DMS114 treated with DMSO at 0.1 percent for 48 hours (cell line): ENCODE measurements at regions not wholly inside any gene's neighbourhood (a gene's known extent, or its start where the extent isn't known, plus 50 kb on each side); places are given as distances from the start of the nearest gene placed in this dataset.
"Not testable (repeated sequence)": the region's sequence is repeated elsewhere in the genome, so short reads cannot be mapped to it uniquely, and the experiment has no call there.

Source experiments
- DNase-seq: peaks from one replicate; lab custom pipeline; 2025; ENCODE audit not compliant: unreplicated experiment; lab: John Stamatoyannopoulos, UW

DNA sequence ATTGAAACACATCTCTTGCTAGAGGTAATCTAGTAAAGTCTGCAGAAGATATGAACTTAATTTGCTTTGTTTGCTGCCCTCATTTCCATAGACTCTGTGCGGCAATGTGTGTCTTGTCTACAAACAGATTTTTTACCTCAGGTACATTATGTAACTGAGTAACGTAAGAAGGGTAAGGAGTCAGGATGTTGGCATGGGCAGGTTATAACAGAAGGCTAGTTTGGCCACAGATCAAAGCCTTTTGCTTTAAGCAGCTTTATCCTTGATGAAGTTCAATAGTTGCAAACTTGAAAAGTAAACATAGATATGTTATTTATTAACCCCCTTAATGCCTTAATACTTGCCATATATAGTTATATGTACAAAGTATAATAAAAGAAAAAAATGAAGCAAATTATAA lies 391.6 kb upstream of the FKBP1C start:
- no peak for DNase-seq

DNA sequence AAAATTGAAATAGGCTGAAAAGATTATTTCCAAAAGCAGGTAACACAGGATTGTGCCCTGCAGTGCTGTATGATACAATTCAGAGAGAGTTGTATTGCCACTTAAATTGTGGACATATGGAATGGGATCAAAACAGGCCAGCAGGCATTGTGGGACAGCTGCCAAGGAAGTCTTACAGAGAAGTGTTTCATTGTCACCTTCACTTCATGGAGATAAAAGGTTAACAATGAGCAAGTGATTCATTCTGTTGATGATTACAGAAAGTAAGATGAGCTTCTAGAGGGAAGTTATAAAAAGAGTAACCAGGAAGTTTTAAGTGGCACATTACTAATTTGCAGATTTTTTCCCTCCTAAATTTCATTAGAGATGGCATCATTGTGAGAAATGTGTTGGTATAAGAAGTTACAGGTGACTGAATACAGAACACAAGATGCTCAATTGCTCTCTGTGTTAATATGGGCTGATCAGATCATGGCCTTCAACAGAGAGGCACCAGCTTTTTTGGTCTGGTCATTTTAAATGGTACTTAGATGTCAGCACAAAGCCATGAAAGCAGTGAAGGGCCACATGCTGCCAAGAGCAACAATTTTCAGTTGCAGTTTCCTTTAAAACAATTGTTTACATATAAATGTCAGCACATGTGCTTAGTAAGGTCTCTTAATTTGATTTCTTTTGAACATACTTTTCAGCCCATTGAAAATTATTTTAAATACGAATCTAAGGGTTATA lies 402.5 kb upstream of the FKBP1C start:
- DNase-seq: no peak

DNA sequence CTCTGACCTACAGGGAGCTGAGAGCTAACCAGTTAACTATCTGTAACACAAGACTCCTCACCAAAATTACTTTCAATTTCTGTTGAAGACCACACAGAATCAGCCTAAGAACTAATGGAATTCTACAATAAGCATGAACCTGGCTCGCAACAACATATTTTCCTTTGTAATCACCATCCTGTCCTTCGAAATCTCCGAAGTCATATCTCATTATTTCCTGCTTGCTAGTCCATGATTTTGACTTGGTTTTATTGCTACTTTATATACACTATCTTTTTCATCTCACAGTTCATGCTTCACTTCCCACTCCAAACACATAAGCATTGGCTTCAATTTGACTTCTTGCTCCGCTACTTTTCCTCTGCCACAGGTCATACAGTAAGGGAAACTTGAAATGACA lies 405.8 kb upstream of the FKBP1C start:
- no peak for DNase-seq

DNA sequence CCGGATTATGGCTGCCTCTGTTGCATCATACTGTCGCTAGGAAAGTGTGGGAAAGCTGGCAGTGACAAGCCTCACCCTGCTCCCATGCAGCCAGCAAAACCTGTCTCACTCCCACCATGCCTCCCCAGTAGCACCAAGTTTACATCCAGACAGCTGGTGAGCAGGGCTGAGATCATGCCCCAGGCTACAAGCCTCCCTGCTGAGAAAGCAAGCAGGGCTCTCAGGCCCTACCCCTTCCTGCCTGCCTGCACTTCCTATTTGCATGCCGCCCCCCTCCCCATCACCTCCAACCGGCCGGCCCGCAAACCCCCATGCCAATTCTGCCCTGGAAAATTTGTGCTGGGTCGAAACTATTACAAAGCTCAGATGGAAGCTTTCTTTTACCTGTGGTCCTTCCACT lies 408.2 kb upstream of the FKBP1C start:
- DNase-seq: no peak

DNA sequence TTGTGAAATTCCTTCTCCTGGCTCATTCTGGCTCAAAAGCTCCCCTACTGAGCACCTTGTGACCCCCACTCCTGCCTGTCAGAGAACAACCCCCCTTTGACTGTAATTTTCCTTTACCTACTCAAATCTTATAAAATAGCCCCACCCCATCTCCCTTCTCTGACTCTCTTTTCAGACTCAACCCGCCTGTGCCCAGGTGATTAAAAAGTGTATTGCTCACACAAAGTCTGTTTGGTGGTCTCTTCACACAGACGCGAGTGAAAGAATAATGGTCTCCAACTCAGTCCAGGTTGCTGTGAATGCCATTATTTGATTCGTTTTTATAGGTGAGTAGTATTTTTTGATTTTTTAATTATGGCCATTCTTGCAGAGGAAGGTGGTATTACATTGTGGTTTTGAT lies 414.1 kb upstream of the FKBP1C start:
- no peak for DNase-seq

DNA sequence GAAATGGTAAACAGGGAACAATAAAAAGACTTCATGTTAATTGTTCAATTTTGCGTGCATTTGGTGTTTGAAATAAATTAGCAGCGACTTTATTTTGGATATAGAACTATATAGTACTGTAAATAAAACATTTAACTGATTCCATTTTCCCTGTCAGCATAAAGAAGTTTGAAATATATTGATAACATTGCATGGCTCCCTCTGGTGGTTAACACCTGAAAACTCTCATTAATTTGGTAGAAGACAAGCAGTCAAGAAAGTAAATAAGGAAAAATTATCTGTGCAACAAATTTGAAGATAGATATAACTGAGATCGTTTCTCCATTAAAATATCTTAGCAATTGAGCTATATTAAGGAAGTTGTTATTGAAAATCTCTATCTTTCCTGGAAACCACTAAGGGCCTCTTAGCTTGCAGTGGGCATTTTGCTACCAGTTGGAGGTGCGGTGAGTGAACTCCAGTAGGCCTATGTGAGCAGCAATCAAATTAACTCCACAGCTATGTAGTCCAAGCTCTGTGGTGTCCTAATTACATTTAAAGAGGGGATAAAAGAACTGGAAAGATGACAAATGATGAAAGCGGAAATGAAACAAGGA lies 435.7 kb upstream of the FKBP1C start:
- peak; percentile 8 for DNase-seq

DNA sequence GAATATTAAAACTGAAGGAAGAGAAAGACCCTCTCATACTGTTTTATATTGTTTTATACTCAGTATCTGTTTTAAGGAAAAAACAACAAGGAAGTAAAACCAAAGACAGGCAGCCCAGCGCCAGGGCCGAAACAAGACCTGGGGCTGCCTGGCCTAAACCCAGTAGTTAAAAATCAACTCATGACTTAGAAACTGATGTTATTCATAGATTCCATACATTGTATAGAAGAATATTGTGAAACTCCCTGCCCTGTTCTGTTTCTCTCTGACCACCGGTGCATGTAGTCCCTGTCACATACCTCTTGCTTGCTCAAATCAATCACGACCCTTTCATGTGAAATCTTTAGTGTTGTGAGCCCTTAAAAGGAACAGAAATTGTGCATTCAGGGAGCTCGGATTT lies 445.1 kb upstream of the FKBP1C start:
- DNase-seq: not testable (repeated sequence)

DNA sequence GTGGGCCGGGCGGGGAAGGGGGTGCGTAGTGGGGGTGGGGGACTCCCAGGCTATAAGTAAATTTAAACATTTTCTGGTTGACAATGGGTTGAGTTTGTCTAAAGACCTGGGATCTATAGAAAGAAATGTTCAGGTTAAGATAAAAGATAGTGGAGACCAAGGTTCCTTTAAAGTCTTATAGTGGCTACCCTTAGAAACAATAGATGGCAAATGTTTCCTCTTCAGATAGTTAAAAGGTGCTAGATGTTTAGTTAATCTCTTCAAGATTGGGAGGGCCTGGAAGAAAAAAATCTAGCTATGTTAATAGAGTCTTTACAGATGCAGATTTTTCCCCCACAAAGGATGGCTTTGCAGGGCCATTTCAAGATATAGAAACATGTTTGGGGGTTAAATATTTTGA lies 446.4 kb upstream of the FKBP1C start:
- no peak for DNase-seq

DNA sequence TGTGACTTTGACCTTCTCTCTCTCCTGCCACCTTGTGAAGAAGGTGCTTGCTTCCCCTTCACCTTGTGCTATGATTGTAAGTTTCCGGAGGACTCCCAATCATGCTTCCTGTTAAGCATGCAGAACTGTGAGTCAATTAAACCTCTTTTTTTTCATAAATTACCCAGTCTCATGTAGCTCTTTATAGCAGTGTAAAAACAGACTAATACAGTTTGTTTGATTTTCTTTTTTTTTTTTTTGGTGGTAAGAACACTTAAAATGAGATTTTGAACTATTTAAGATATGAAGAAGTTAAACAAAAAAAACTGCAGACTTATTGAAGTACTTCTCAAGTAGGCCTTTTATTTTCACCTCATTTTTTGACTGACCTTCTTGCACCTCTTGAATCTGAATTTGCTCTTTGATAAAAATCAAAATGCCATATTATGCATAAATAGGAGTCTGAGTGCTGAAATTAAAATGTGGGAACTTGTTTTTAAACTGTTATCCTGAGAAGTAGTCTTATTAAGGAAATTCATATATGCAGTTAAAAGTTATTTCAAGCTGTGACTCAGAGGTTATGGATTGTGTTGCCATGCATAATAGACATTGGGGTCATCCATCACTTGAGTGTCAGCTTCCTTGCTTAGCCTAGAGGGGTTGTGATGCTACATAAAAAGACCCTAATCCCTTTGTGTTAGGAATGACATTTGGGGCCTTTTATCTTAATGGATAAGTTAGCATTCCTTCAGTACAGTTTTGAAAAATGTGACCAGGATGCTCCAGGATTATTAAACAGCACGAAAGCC lies 447.9 kb upstream of the FKBP1C start:
- DNase-seq: no peak

DNA sequence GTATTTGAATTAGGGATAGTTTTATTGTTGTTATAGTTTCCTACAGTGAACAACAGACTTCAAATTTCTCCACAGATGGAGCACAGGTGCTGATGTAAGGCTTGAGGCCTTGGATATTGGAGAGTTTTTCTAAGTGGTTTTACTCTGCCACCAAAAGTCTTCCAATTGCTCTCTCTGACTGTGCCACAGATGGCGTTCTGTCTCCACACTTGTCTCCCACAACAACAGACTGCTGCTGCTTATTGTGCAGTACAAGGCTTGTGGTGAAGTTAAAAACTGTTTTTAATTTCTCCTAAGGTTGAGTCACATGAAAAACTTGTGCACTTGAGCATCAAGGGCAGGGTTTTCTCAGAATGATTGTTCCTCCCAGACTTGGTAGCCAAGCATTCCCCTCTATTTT lies 460.9 kb upstream of the KHDRBS2 start:
- no peak for DNase-seq

DNA sequence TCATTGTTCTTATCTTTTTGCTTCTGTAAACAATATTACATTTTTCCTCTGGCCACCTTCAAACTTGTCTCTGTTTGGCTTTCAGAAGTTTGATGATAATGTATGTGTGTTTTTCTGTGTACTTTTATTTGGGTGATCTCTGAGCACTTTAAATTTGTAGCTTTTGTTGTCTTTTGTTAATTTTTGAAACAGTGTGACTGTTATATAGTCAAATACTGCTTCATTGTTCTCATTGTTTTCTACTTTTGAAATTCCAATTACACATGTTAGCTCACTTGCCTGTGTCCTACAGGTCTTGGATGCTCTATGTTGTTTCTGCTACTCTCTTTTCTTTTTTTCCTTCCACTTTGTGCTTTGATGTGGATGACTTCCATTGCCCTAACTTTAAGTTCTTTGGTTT lies 460.1 kb upstream of the KHDRBS2 start:
- no peak for DNase-seq

DNA sequence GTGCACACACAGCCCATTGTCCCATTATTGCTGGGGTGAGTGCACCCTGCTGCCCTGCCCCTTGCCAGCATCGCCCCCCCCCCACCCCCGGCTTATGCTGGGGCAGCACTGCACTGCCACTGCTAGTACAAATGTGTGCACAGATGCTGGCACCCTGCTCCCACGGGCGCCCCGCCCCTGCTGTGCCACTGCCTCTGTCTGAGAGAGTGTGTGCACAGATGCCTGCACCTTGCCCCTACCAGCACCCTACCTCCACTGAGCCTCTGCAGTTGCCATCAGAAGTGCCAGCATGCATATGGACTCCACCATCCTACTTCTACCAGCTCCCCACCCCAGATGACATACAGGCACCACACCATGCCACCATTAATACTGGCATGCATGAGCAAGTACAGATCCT lies 454.6 kb upstream of the KHDRBS2 start:
- DNase-seq: no peak

DNA sequence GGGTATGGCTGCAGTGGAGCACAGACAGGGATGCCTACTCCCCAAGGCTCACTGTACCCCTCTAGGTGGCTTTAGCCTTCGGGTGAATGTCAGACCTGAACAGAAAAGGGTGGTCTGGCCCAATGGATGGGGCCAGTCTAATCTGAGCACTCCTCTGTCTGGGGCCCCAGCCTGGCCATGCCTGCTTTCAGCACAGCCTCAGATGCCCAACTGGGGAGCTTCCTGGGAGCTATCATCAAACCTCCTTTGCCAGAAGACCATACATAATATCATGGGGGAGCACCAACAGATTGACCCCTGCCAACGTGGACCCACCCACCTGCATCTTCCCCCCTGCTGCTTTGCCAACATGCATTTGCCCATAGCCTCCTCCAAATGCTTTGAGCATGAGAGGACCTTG lies 454.1 kb upstream of the KHDRBS2 start:
- DNase-seq: no peak

DNA sequence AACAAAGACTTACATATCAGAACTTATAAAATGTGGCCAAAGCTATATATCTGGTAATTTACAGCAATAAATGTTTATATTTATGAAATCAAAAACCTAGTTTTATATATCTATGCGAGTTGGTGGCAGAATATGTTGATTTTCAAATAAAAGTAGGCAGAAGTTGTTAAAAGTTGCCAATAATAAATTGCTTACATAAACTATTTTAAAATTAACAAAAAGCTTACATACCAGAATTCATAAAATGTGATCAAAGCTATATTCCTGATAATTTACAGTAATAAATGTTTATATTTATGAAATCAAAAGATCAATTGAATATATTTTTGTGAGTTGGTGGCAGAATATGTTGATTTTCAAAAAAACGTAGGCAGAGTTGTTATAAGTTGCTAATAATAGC lies 451.8 kb upstream of the KHDRBS2 start:
- no peak for DNase-seq

DNA sequence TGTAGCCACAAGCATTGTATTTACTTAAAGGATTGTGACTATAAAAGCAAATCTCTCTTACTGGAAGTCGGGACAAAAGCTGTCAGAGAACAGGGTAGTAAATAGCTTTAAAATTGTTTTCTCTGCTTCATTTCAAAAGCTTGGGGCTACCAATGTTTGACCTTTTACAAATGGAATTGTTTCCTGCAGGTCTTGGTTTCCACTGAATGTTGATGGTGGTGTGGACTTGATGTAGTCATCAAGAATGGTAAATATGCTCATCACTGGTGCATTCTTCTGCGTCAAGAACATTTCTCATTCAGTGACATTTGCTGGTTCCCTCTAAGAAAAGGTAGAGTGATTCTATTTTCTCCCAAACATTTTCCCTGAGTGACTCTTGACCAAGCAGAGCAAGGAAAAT lies 435.4 kb upstream of the KHDRBS2 start:
- no peak for DNase-seq

DNA sequence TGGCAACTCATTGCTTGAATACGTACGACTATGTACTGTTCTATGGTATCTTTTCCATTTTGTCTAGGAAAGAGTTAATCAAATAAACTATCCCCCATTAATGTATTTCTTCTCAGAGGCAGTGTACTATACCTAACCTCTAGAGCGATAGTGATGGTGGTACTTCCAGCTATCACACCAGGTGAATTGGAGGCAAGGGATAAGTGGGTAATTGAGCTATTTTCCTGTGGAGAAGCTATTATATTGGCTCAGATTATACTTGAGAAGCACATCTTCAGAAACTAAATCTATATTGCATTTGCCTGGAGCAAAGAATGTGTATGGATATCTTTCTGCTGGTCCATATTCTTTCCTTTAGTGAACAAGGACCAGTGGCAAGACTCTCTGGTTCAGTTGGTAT lies 430.7 kb upstream of the KHDRBS2 start:
- DNase-seq: no peak

DNA sequence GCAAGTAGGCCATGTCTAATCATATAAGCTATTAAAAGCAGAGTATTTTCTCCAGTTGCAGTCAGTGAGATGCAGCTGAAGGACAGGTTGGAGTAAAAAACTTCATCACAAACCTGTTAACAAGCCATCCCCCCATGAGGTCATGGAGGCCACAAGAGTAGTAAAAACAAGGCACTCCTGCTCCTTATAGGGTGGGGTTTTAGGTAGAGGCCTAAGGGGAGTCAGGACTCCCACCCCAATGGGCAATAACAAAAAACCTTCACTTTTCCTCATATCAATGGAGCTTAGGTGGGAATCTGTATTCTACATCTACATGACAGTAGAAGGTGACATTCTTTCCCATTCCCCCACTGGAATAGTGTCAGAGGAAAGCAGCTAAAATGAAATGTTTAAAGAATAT lies 428.1 kb upstream of the KHDRBS2 start:
- DNase-seq: no peak

DNA sequence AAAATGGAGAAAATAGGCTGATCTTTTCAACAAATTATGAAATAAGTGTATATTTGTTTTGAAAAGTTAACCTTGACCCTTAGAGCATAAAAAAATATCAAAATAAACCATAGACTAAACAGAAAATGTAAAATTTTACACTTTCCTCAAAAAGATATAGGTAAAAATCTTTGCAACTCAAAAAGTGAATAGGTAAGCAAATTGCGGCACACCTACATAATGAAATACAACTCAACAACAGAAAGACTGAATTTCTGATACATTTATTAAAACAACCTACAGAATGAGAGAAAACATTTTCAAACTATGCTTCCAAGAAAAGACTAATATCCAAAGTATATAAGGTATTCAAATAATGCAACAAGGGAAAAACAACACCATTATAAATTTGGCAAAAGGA lies 425.7 kb upstream of the KHDRBS2 start:
- DNase-seq: no peak

DNA sequence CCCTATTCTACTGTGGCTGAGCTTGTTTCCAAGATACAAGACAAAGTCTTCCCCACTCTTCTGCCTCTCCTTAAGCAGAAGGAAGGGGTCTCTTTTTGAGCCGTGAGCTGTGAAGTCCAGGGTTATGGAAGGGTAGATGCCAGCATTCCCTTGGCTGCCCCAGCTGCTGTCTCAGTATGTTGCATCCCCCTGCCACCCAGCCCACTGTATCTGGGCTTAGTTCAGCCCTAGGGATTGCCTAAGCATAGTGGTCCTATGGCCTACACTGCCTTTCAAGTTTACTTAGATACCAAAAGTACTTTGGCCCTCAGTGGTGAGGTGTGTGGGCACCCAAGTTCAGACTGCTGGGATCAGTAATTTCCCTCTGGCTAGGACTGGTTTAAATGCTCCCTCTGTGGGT lies 421.9 kb upstream of the KHDRBS2 start:
- no peak for DNase-seq

DNA sequence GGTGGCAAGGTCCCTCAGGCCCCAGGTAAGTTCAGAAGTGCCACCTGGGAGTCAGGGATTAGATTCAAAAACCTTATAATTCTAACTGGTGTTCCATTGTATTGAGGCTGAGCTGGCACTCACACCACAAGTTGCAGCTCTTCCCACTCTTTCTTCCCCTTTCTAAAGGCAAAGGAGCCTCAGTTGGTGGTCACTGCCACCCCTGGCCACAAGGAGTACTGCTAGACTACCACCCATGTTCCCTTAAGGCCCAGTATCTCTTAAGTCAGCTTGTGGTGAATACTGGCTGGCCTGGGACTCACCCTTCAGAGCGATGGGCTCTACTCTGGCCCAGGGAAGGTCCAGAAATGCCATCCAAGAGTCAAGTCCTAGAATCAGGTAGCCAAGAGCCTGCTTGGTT lies 421.1 kb upstream of the KHDRBS2 start:
- no peak for DNase-seq

DNA sequence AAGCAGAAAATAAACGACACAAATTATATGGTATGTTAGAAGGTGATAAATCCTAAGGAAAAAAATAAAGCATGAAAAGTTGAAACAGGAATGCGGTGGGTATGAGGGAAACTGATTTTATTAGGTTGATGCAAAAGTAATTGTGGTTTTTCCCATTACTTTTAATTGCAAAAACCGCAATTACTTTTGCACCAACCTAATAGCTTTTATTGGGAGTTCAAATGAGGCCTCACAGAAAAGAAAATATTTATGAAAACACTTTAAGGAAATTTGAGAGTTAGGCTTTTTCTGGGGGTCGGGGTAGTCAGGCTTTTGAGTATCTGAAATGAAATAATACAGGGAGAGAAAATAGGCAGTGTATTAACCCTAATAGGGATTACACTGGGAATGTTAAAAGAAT lies 397.0 kb upstream of the KHDRBS2 start:
- no peak for DNase-seq

DNA sequence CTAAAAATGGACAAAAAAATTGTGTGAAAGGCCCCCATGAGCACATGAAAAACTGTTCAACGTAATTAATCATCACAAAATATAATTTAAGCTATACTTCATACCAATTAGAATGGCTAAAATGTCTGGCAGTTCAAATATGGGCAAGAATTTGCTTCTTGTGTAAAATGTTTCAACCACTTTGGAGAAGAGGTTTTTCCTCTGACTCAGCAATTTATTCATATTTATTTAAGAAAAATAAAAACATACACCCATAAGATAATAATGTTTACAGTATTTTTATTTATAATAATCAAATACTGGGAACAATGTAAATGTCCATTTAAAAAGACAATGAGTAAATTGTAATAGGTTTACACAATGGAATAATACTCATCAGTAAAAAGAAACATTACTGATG lies 395.1 kb upstream of the KHDRBS2 start:
- no peak for DNase-seq
